Activated CD4-positive, alpha-beta T cell treated with anti-CD3 and anti-CD28 coated beads, Interleukin-2, amount 10 ng/mL, durations not matched to agents 7 days and 5 days (primary cell): ENCODE measurements at regions not wholly inside any gene's neighbourhood (a gene's known extent, or its start where the extent isn't known, plus 50 kb on each side); places are given as distances from the start of the nearest gene placed in this dataset.

Source experiments
- CTCF ChIA-PET: fragments of 350-600 bp; sonication (Branson Sonifier 250); formaldehyde crosslinking; loops from one replicate; lab custom pipeline; 2021; ENCODE audit warnings: antibody characterized with exemption; lab: Charles Lee
- POLR2A ChIA-PET: fragments of 350-600 bp; sonication (Branson Sonifier 250); formaldehyde crosslinking; loops from one replicate; lab custom pipeline; 2021; ENCODE audit warnings: antibody characterized with exemption; lab: Charles Lee
- DNase-seq: peaks from one replicate; pipeline ENCODE4 v3.0.0-alpha.2; 2020
- H3K27ac Mint-ChIP-seq: one replicate; pipeline ENCODE4 v1.8.0; 2021; ENCODE audit warnings: mild to moderate bottlenecking, moderate library complexity, mixed read lengths
- H3K27me3 Mint-ChIP-seq: one replicate; pipeline ENCODE4 v1.8.0; 2021; ENCODE audit warnings: mixed read lengths
- H3K36me3 Mint-ChIP-seq: one replicate; pipeline ENCODE4 v1.8.0; 2021; ENCODE audit warnings: low read depth, mixed read lengths
- H3K4me1 Mint-ChIP-seq: one replicate; pipeline ENCODE4 v1.8.0; 2021; ENCODE audit warnings: mixed read lengths
- H3K4me3 Mint-ChIP-seq: one replicate; pipeline ENCODE4 v1.8.0; 2021; ENCODE audit warnings: mild to moderate bottlenecking, moderate library complexity, mixed read lengths
- H3K9me3 Mint-ChIP-seq: one replicate; pipeline ENCODE4 v1.8.0; 2021; ENCODE audit warnings: mixed read lengths

- POLR2A ChIA-PET, result no interaction called here
- H3K4me3 Mint-ChIP-seq, result no peak overlapping the region
- no peaks in the 10 kb centered on the region for H3K4me1 Mint-ChIP-seq
- no peaks in the 10 kb centered on the region for H3K36me3 Mint-ChIP-seq
- DNase-seq, result no peak
- CTCF ChIA-PET, result no interaction called here
- H3K27me3 Mint-ChIP-seq, result no peaks in the 10 kb centered on the region
- no peak overlapping the region for H3K27ac Mint-ChIP-seq
- peaks cover 3% of the 10 kb centered on the region for H3K9me3 Mint-ChIP-seq
Measured at GRCh38 chr7:69342154-69342884, 256.0 kb upstream of the AUTS2 start.

GRCh38 chr7:69349291-69349690 is 249.0 kb upstream of the AUTS2 start:
- Mint-ChIP-seq H3K27me3 (no peaks in the 10 kb centered on the region), H3K9me3 (peaks cover 4% of the 10 kb centered on the region), H3K36me3 (no peaks in the 10 kb centered on the region), H3K4me3 (no peak overlapping the region), H3K27ac (no peak overlapping the region), H3K4me1 (no peaks in the 10 kb centered on the region)
- POLR2A ChIA-PET, result no interaction called here
- CTCF ChIA-PET, result no interaction called here
- DNase-seq, result no peak

GRCh38 chr7:69358163-69358821 is 240.0 kb upstream of the AUTS2 start:
- POLR2A ChIA-PET, result no interaction called here
- no peaks in the 10 kb centered on the region for H3K36me3 Mint-ChIP-seq
- CTCF ChIA-PET, result no interaction called here
- no peak for DNase-seq
- no peaks in the 10 kb centered on the region for H3K9me3 Mint-ChIP-seq
- no peak overlapping the region for H3K4me3 Mint-ChIP-seq
- no peaks in the 10 kb centered on the region for H3K27me3 Mint-ChIP-seq
- H3K27ac Mint-ChIP-seq, result no peak overlapping the region
- H3K4me1 Mint-ChIP-seq, result no peaks in the 10 kb centered on the region

- Mint-ChIP-seq H3K36me3 (no peaks in the 10 kb centered on the region), H3K27ac (no peak overlapping the region), H3K9me3 (no peaks in the 10 kb centered on the region), H3K27me3 (no peaks in the 10 kb centered on the region), H3K4me1 (no peaks in the 10 kb centered on the region), H3K4me3 (no peak overlapping the region)
- DNase-seq, result no peak
- CTCF ChIA-PET, result no interaction called here
- POLR2A ChIA-PET, result no interaction called here
Measured at GRCh38 chr7:69359003-69359700, 239.1 kb upstream of the AUTS2 start.

- no peak overlapping the region for H3K27ac Mint-ChIP-seq
- no peak overlapping the region for H3K4me3 Mint-ChIP-seq
- no peaks in the 10 kb centered on the region for H3K4me1 Mint-ChIP-seq
- DNase-seq, result no peak
- no peaks in the 10 kb centered on the region for H3K9me3 Mint-ChIP-seq
- H3K36me3 Mint-ChIP-seq, result no peaks in the 10 kb centered on the region
- ChIA-PET POLR2A (no interaction called here), CTCF (no interaction called here)
- H3K27me3 Mint-ChIP-seq, result no peaks in the 10 kb centered on the region
Measured at GRCh38 chr7:69360913-69361312, 237.4 kb upstream of the AUTS2 start.

- H3K4me1 Mint-ChIP-seq, result no peaks in the 10 kb centered on the region
- H3K4me3 Mint-ChIP-seq, result no peak overlapping the region
- H3K27me3 Mint-ChIP-seq, result no peaks in the 10 kb centered on the region
- no peak for DNase-seq
- H3K36me3 Mint-ChIP-seq, result no peaks in the 10 kb centered on the region
- no peak overlapping the region for H3K27ac Mint-ChIP-seq
- ChIA-PET POLR2A (no interaction called here), CTCF (no interaction called here)
- no peaks in the 10 kb centered on the region for H3K9me3 Mint-ChIP-seq
Measured at GRCh38 chr7:69363136-69363535, 235.1 kb upstream of the AUTS2 start.

GRCh38 chr7:69364813-69365643 is 233.2 kb upstream of the AUTS2 start:
- ChIA-PET POLR2A (no interaction called here), CTCF (interaction anchor here (0.6 kb wide), 1 partner anchor 193 kb away, joined by 5 read pairs; no protein-coding TSS in a partner anchor)
- no peaks in the 10 kb centered on the region for H3K9me3 Mint-ChIP-seq
- H3K36me3 Mint-ChIP-seq, result no peaks in the 10 kb centered on the region
- no peak overlapping the region for H3K27ac Mint-ChIP-seq
- no peaks in the 10 kb centered on the region for H3K27me3 Mint-ChIP-seq
- H3K4me1 Mint-ChIP-seq, result no peaks in the 10 kb centered on the region
- H3K4me3 Mint-ChIP-seq, result no peak overlapping the region
- DNase-seq, result no peak

- H3K36me3 Mint-ChIP-seq, result no peaks in the 10 kb centered on the region
- H3K4me1 Mint-ChIP-seq, result no peaks in the 10 kb centered on the region
- H3K4me3 Mint-ChIP-seq, result no peak overlapping the region
- ChIA-PET CTCF (no interaction called here), POLR2A (no interaction called here)
- H3K27ac Mint-ChIP-seq, result no peak overlapping the region
- H3K9me3 Mint-ChIP-seq, result no peaks in the 10 kb centered on the region
- DNase-seq, result no peak
- no peaks in the 10 kb centered on the region for H3K27me3 Mint-ChIP-seq
Measured at GRCh38 chr7:69365651-69366192, 232.6 kb upstream of the AUTS2 start.

- Mint-ChIP-seq H3K27me3 (no peaks in the 10 kb centered on the region), H3K27ac (no peak overlapping the region), H3K4me1 (no peaks in the 10 kb centered on the region), H3K4me3 (no peak overlapping the region), H3K36me3 (no peaks in the 10 kb centered on the region), H3K9me3 (no peaks in the 10 kb centered on the region)
- CTCF ChIA-PET, result no interaction called here
- POLR2A ChIA-PET, result no interaction called here
- no peak for DNase-seq
Measured at GRCh38 chr7:69367780-69368179, 230.5 kb upstream of the AUTS2 start.

- no peaks in the 10 kb centered on the region for H3K36me3 Mint-ChIP-seq
- ChIA-PET POLR2A (no interaction called here), CTCF (no interaction called here)
- no peak overlapping the region for H3K27ac Mint-ChIP-seq
- H3K9me3 Mint-ChIP-seq, result no peaks in the 10 kb centered on the region
- H3K4me3 Mint-ChIP-seq, result no peak overlapping the region
- H3K4me1 Mint-ChIP-seq, result no peaks in the 10 kb centered on the region
- H3K27me3 Mint-ChIP-seq, result no peaks in the 10 kb centered on the region
- DNase-seq, result no peak
Measured at GRCh38 chr7:69373171-69374043, 224.9 kb upstream of the AUTS2 start.

- DNase-seq, result no peak
- no peaks in the 10 kb centered on the region for H3K9me3 Mint-ChIP-seq
- no peaks in the 10 kb centered on the region for H3K4me1 Mint-ChIP-seq
- H3K27me3 Mint-ChIP-seq, result no peaks in the 10 kb centered on the region
- no peaks in the 10 kb centered on the region for H3K36me3 Mint-ChIP-seq
- no peak overlapping the region for H3K4me3 Mint-ChIP-seq
- ChIA-PET POLR2A (no interaction called here), CTCF (no interaction called here)
- H3K27ac Mint-ChIP-seq, result no peak overlapping the region
Measured at GRCh38 chr7:69374044-69374425, 224.2 kb upstream of the AUTS2 start.

GRCh38 chr7:69377191-69377590 is 221.1 kb upstream of the AUTS2 start:
- H3K27ac Mint-ChIP-seq, result no peak overlapping the region
- peaks cover 4% of the 10 kb centered on the region for H3K9me3 Mint-ChIP-seq
- no peaks in the 10 kb centered on the region for H3K4me1 Mint-ChIP-seq
- H3K36me3 Mint-ChIP-seq, result no peaks in the 10 kb centered on the region
- H3K4me3 Mint-ChIP-seq, result no peak overlapping the region
- DNase-seq, result no peak
- ChIA-PET POLR2A (no interaction called here), CTCF (no interaction called here)
- no peaks in the 10 kb centered on the region for H3K27me3 Mint-ChIP-seq
